Gastrocnemius medialis (tissue), 4 donors: ENCODE measurements at regions not wholly inside any gene's neighbourhood (a gene's known extent, or its start where the extent isn't known, plus 50 kb on each side); places are given as distances from the start of the nearest gene placed in this dataset.

Experiments used
- POLR2A ChIP-seq, 2 donors: fragments of 450-650 bp; IDR thresholded peaks; one replicate each; pipeline ENCODE4 v1.6.1; 2017; ENCODE audit warnings: antibody characterized with exemption in 2 of 2, mild to moderate bottlenecking in 2 of 2, moderate library complexity in 2 of 2
- TF ChIP-seq, protein P1 (sequence below), 5 experiments: fragments of 450-650 bp in 3 of 5; fragments of 200-600 bp in 2 of 5; sonication (generic) in 2 of 5; IDR thresholded peaks in 4 of 5; conservative IDR thresholded peaks in 1 of 5; 1 replicate in 4 of 5; 2 replicates in 1 of 5; pipeline ENCODE4 v1.5.1; 2016 to 2019; ENCODE audit warnings: antibody characterized with exemption in 5 of 5, mild to moderate bottlenecking in 3 of 5, moderate library complexity in 3 of 5

DNA sequence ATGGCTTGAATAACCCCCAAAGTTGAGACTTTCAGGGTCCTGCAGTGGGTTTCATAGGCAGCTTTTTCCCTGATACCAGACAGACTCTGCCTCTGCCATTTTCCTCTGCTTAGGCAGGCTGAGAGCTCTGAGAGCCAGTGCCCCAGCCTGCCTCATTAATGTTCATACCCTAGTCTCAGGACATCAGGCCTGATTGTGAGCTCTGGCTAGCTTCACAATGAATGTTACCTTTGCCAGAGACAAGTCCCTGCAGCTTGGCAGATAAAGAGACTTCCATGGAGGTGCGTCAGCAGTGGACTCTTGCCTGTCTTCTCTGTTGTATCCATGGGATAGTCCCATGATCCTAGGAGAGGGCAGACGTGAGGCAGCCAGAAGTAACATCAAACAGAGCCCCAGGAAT, 333.5 kb upstream of the TSPY4 start:
- TF ChIP-seq, protein P1, sequence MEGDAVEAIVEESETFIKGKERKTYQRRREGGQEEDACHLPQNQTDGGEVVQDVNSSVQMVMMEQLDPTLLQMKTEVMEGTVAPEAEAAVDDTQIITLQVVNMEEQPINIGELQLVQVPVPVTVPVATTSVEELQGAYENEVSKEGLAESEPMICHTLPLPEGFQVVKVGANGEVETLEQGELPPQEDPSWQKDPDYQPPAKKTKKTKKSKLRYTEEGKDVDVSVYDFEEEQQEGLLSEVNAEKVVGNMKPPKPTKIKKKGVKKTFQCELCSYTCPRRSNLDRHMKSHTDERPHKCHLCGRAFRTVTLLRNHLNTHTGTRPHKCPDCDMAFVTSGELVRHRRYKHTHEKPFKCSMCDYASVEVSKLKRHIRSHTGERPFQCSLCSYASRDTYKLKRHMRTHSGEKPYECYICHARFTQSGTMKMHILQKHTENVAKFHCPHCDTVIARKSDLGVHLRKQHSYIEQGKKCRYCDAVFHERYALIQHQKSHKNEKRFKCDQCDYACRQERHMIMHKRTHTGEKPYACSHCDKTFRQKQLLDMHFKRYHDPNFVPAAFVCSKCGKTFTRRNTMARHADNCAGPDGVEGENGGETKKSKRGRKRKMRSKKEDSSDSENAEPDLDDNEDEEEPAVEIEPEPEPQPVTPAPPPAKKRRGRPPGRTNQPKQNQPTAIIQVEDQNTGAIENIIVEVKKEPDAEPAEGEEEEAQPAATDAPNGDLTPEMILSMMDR (IDR thresholded peaks at IDR 0.05 in 4 of 5, conservative IDR thresholded peaks at IDR 0.05 in 1 of 5): no peak
- TF ChIP-seq POLR2A (IDR thresholded peaks at IDR 0.05): no peak
